IPS-15b (cell line): ENCODE measurements at regions not wholly inside any gene's neighbourhood (a gene's known extent, or its start where the extent isn't known, plus 50 kb on each side); places are given as distances from the start of the nearest gene placed in this dataset.

ENCODE experiments used
- H3K27me3 ChIP-seq: one replicate; pipeline ENCODE4 v1.6.1; 2013; ENCODE audit warnings: low read length; ENCODE audit not compliant: control insufficient read depth, insufficient read depth
- H3K36me3 ChIP-seq: one replicate; pipeline ENCODE4 v1.6.1; 2013; ENCODE audit warnings: low read length; ENCODE audit not compliant: control insufficient read depth, insufficient read depth
- H3K4me1 ChIP-seq: one replicate; pipeline ENCODE4 v1.6.1; 2013; ENCODE audit warnings: mild to moderate bottlenecking, low read length; ENCODE audit not compliant: control insufficient read depth, insufficient read depth
- H3K4me3 ChIP-seq: one replicate; pipeline ENCODE4 v1.5.1; 2013; ENCODE audit warnings: low read depth, low read length
- H3K9ac ChIP-seq: one replicate; pipeline ENCODE4 v1.6.1; 2013; ENCODE audit warnings: low read depth, mild to moderate bottlenecking, low read length
- H3K9me3 ChIP-seq: one replicate; pipeline ENCODE4 v1.6.1; 2013; ENCODE audit warnings: mild to moderate bottlenecking, low read length; ENCODE audit not compliant: control insufficient read depth, insufficient read depth

GRCh38 chr2:234570476-234570875, 73.6 kb upstream of the ARL4C start:
- no peak overlapping the region for H3K4me3 ChIP-seq
- H3K9me3 ChIP-seq = no peaks in the 10 kb centered on the region
- no peaks in the 10 kb centered on the region for H3K27me3 ChIP-seq
- no peaks in the 10 kb centered on the region for H3K36me3 ChIP-seq
- H3K9ac ChIP-seq = no peak overlapping the region
- no peaks in the 10 kb centered on the region for H3K4me1 ChIP-seq

GRCh38 chr2:234569776-234570430, 73.0 kb upstream of the ARL4C start:
- H3K9me3 ChIP-seq = no peaks in the 10 kb centered on the region
- no peaks in the 10 kb centered on the region for H3K4me1 ChIP-seq
- H3K27me3 ChIP-seq = no peaks in the 10 kb centered on the region
- H3K4me3 ChIP-seq = no peak overlapping the region
- H3K9ac ChIP-seq = no peak overlapping the region
- H3K36me3 ChIP-seq = no peaks in the 10 kb centered on the region

GRCh38 chr2:234566622-234567021, 69.7 kb upstream of the ARL4C start:
- H3K36me3 ChIP-seq = no peaks in the 10 kb centered on the region
- H3K4me1 ChIP-seq = no peaks in the 10 kb centered on the region
- no peak overlapping the region for H3K4me3 ChIP-seq
- H3K9me3 ChIP-seq = no peaks in the 10 kb centered on the region
- H3K27me3 ChIP-seq = no peaks in the 10 kb centered on the region
- H3K9ac ChIP-seq = no peak overlapping the region

- H3K4me1 ChIP-seq = no peaks in the 10 kb centered on the region
- no peaks in the 10 kb centered on the region for H3K36me3 ChIP-seq
- no peaks in the 10 kb centered on the region for H3K9me3 ChIP-seq
- H3K9ac ChIP-seq = no peak overlapping the region
- H3K4me3 ChIP-seq = no peak overlapping the region
- no peaks in the 10 kb centered on the region for H3K27me3 ChIP-seq
These were observed 69.2 kb upstream of the ARL4C start for GRCh38 chr2:234565842-234566619.

- no peak overlapping the region for H3K9ac ChIP-seq
- no peaks in the 10 kb centered on the region for H3K4me1 ChIP-seq
- H3K27me3 ChIP-seq = no peaks in the 10 kb centered on the region
- no peak overlapping the region for H3K4me3 ChIP-seq
- H3K9me3 ChIP-seq = no peaks in the 10 kb centered on the region
- no peaks in the 10 kb centered on the region for H3K36me3 ChIP-seq
These were observed 68.3 kb upstream of the ARL4C start for GRCh38 chr2:234565201-234565600.

GRCh38 chr2:234564699-234565098, 67.8 kb upstream of the ARL4C start:
- no peak overlapping the region for H3K9ac ChIP-seq
- H3K27me3 ChIP-seq = no peaks in the 10 kb centered on the region
- H3K4me1 ChIP-seq = no peaks in the 10 kb centered on the region
- H3K36me3 ChIP-seq = no peaks in the 10 kb centered on the region
- H3K4me3 ChIP-seq = no peak overlapping the region
- no peaks in the 10 kb centered on the region for H3K9me3 ChIP-seq

- H3K27me3 ChIP-seq = no peaks in the 10 kb centered on the region
- H3K9ac ChIP-seq = no peak overlapping the region
- H3K4me3 ChIP-seq = no peak overlapping the region
- H3K9me3 ChIP-seq = no peaks in the 10 kb centered on the region
- H3K36me3 ChIP-seq = no peaks in the 10 kb centered on the region
- H3K4me1 ChIP-seq = no peaks in the 10 kb centered on the region
These were observed 62.7 kb upstream of the ARL4C start for GRCh38 chr2:234559609-234560008.

- H3K4me3 ChIP-seq = no peak overlapping the region
- H3K9me3 ChIP-seq = no peaks in the 10 kb centered on the region
These were observed 61.8 kb upstream of the ARL4C start for GRCh38 chr2:234558642-234559041.

GRCh38 chr2:234556848-234557573, 60.1 kb upstream of the ARL4C start:
- no peaks in the 10 kb centered on the region for H3K36me3 ChIP-seq
- H3K9me3 ChIP-seq = no peaks in the 10 kb centered on the region
- no peak overlapping the region for H3K9ac ChIP-seq
- no peaks in the 10 kb centered on the region for H3K4me1 ChIP-seq
- H3K27me3 ChIP-seq = no peaks in the 10 kb centered on the region
- no peak overlapping the region for H3K4me3 ChIP-seq

More at GRCh38 chr2:234558642-234559041, 61.8 kb upstream of the ARL4C start:
- H3K4me1 ChIP-seq = no peaks in the 10 kb centered on the region
- no peaks in the 10 kb centered on the region for H3K27me3 ChIP-seq
- no peak overlapping the region for H3K9ac ChIP-seq
- no peaks in the 10 kb centered on the region for H3K36me3 ChIP-seq

- Histone ChIP-seq H3K9ac (no peak overlapping the region), H3K4me1 (no peaks in the 10 kb centered on the region), H3K36me3 (no peaks in the 10 kb centered on the region), H3K4me3 (no peak overlapping the region), H3K9me3 (no peaks in the 10 kb centered on the region), H3K27me3 (no peaks in the 10 kb centered on the region)
These were observed 58.9 kb upstream of the ARL4C start for GRCh38 chr2:234555616-234556249.

- no peak overlapping the region for H3K4me3 ChIP-seq
- no peaks in the 10 kb centered on the region for H3K36me3 ChIP-seq
- no peaks in the 10 kb centered on the region for H3K9me3 ChIP-seq
- H3K9ac ChIP-seq = no peak overlapping the region
- peaks cover under 1% of the 10 kb centered on the region for H3K27me3 ChIP-seq
- H3K4me1 ChIP-seq = no peaks in the 10 kb centered on the region
These were observed 58.3 kb upstream of the ARL4C start for GRCh38 chr2:234555161-234555560.
